Activated naive CD8-positive, alpha-beta T cell treated with anti-CD3 and anti-CD28 coated beads, Interleukin-2, amount 50 U/mL, for 16 hours (primary cell): ENCODE measurements at regions not wholly inside any gene's neighbourhood (a gene's known extent, or its start where the extent isn't known, plus 50 kb on each side); places are given as distances from the start of the nearest gene placed in this dataset.
"Not testable (repeated sequence)": the region's sequence is repeated elsewhere in the genome, so short reads cannot be mapped to it uniquely, and the experiment has no call there.

Experiments
- DNase-seq: peaks from one replicate; pipeline ENCODE4 v3.0.0-alpha.2; 2020; ENCODE audit warnings: low read depth, low spot score

- no peak for DNase-seq
Observed at GRCh38 chr9:29325894-29326293, 1752.6 kb upstream of the C9orf72 start.

GRCh38 chr9:29332789-29333188, 1759.5 kb upstream of the C9orf72 start:
- DNase-seq = no peak

DNA sequence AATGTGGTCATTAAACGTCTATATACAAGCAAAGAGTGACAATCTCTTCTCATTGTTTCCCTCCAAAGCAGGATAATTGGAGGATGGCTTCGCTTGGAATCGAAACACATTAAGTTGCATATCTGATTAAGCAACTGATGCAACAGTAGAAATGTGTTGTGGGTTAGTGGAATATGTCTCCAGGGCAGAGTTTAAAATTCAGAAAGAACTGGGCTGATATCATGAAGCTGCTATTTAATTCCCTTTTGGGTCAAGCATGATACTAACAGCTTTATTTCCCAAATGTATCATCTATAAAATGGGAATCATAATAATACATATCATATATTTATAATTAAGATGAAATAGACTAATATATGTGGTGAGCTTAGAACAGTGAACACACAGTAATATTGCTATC, 1763.0 kb upstream of the C9orf72 start:
- DNase-seq = no peak

GRCh38 chr9:29339387-29339786, 1766.1 kb upstream of the C9orf72 start:
- DNase-seq = no peak

- DNase-seq = no peak
Observed at GRCh38 chr9:29348999-29349398, 1775.7 kb upstream of the C9orf72 start.

- no peak for DNase-seq
Observed at GRCh38 chr9:29389421-29389820, 1816.1 kb upstream of the C9orf72 start.

DNA sequence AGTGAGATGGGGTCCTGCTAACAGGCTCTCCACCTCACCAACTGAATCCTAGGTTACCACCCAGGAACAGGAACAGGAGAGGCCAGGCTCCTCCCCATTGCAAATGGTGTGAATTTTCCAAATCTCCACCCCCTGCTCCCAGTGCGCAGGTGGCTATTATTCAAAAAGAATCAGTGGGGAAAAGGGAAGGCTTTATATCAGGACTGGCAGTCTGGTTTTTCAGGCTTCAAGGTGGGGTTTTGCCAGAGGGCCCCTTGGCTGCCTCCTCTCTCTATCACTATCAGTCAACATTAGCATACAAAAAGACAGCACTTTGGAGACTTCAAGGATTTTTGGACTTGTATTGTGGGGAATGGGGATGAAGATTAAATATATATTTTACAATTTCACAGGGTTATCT, 1817.6 kb upstream of the C9orf72 start:
- DNase-seq = no peak

GRCh38 chr9:29393064-29393463, 1819.8 kb upstream of the C9orf72 start:
- no peak for DNase-seq

DNA sequence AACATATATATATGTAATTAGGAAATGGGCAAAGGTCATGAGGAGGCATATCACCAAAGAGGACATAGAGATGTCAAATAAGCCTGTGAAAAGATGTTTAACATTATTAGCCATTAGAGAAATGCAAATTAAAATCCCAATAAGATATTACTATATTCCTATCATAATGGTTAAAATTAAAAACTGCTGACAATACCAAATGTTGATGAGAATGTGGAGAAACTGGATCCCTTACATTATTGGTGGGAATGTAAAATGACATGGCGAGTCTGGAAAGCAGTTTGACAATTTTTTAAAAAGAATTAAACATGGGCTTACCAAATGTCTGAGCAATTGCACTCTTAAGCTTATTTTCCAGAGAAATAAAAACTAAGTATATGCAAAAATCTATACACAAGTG, 1821.6 kb upstream of the C9orf72 start:
- DNase-seq = no peak

DNA sequence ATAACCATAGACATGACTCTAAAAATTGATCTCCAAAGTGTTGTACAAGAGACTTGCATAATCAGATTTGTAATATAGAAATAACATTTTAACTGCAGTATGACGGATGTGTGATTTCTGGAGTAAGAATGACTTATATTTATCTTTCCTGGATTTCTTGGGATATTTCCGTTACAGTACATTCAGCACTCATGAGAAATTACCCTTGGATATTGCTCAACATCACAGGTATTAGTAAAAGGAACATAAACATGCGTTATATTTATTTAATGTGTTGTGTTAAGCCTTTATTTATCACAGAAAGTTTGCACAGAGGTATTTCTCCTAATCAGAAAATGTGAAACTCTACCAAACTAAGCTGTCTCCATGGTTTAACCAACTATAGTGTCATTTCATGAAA, 1823.9 kb upstream of the C9orf72 start:
- no peak for DNase-seq

DNA sequence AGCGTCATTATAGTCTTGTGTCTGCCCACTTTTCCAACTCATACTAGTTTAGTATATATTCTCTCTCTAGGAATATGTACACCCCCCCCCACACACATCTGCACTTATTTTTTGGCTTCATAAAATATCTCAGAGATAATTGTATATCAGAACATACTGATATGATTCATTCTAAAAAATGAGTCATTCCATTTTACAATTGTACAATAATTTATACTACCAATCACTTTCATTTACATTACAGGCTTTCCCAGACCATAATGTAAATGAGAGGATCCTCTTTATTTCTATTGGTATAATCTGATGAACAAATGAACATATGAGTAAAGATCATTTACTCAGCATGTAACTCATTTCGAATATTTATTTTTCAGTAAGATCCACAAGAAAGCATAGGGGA, 1842.9 kb upstream of the C9orf72 start:
- DNase-seq = no peak

DNA sequence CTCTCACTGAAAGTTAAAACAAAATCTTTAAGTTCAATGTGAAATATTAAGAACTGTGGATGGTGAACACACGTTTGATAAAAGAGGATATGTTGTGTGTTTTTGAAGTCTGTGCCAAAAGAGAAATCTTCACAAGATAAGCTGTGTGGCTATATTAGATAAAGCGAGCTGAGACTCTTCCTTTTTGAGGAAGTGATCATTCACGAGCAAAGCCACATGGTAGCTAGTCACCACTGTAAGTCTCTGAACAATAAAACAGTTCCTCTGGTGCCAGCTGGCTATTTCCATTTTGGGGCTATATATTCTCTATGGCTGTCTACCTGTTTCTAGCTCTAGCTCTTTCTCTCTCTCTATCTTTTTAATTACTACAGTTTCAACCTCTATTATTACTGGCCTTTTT, 1849.2 kb upstream of the C9orf72 start:
- no peak for DNase-seq

GRCh38 chr9:29432191-29432590, 1858.9 kb upstream of the C9orf72 start:
- no peak for DNase-seq

GRCh38 chr9:29432656-29433055, 1859.4 kb upstream of the C9orf72 start:
- not testable (repeated sequence) for DNase-seq

DNA sequence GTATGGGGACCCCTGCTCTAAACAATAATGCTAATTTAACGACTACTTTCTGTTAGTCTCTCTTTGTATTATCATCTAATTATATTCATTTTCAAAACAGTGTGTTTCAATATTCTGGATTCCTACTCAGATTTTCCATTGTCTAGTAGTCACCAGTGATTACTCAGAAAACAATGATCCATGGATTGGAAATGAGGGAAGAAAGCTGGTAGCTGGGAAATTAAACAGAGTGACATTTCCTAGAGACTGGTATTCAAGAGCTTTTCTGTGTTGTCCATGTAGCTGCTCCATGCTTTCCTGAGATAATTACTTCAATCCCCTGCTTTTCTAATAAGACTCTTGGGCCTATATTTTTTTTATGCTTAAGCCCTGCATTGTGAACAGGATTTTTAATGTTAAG, 1862.1 kb upstream of the C9orf72 start:
- no peak for DNase-seq

DNA sequence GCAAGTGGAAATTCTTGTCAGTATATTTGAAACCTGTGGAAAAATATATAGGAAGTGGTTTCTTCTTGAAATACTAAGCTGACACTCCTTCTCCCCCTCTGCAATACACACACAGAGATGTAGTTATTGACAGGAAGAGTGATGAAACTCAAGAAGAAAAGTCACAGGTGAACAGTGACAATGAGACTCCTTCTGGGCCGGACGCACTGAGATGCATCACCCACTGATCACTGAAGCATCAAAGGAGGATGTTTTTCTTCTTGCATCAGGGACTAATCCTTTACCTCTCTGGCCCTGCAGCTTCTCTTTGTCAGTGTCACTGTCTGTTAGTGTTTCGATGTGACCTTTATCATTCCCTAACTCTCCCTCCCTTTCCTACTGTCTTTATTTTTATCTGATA, 1864.2 kb upstream of the C9orf72 start:
- no peak for DNase-seq

GRCh38 chr9:29439961-29440360, 1866.7 kb upstream of the C9orf72 start:
- DNase-seq = no peak

- no peak for DNase-seq
Observed at GRCh38 chr9:29440449-29440848, 1867.2 kb upstream of the C9orf72 start.

GRCh38 chr9:29445751-29446150, 1872.5 kb upstream of the C9orf72 start:
- no peak for DNase-seq

GRCh38 chr9:29449306-29449705, 1876.0 kb upstream of the C9orf72 start:
- no peak for DNase-seq

- DNase-seq = not testable (repeated sequence)
Observed at GRCh38 chr9:29450343-29450875, 1877.1 kb upstream of the C9orf72 start.

- no peak for DNase-seq
Observed at GRCh38 chr9:29456940-29457339, 1883.7 kb upstream of the C9orf72 start.

DNA sequence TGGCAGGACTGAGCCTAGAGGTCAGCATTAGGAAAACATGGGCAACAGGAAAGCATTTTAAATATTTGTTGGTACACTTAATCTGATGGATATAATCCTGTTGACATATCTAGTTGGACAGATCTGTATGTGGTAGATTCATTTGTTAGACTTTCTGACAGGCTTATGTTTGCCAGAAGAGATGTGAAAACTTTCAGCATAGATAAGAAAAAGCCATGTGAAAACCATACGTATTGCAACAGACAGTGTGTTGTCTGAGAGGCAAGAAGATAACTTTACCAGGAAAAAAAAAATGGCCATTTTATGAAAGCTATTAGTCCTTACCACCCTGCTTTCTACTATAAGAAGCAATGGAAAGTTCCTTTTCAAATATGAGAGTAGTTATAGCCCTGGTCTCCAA, 1902.2 kb upstream of the C9orf72 start:
- DNase-seq = no peak

DNA sequence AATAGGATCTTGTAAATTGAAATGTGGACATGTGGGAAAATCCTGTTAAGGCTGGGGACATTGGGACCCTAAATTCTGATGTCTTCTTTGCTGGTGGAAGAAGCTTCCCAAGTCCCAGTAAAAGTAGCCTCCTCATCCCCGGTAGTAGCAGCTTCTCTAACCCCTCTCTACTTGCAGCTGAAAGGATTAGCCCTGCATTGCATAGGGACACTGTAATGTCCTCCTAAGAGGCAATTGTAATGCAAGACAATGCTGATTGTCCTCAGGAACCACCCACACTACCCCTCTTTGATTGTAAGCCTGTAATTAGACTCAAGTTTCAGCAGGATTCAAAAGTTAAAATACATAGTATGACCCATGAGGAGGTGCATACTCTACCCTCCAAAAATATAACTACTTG, 1938.4 kb upstream of the C9orf72 start:
- no peak for DNase-seq
